ENCODE measurements at regions not wholly inside any gene's neighbourhood (a gene's known extent, or its start where the extent isn't known, plus 50 kb on each side); places are given as distances from the start of the nearest gene placed in this dataset.

GRCh38 chr3:6531153-6531552 is 329.8 kb upstream of the GRM7 start:
- TF ChIP-seq POLR2A (IDR thresholded peaks at IDR 0.05), result no peak
- no peak for TF ChIP-seq CTCF (IDR thresholded peaks at IDR 0.05)
- TF ChIP-seq POLR2AphosphoS5 (IDR thresholded peaks at IDR 0.05), result no peak

All from stomach (tissue), 4 donors.